Globus pallidus (tissue), 1 donor: ENCODE measurements at regions not wholly inside any gene's neighbourhood (a gene's known extent, or its start where the extent isn't known, plus 50 kb on each side); places are given as distances from the start of the nearest gene placed in this dataset.

Experiments used
- DNase-seq: peaks from one replicate; pipeline ENCODE4 v3.0.0-alpha.2; 2015; ENCODE audit warnings: low spot score

DNA sequence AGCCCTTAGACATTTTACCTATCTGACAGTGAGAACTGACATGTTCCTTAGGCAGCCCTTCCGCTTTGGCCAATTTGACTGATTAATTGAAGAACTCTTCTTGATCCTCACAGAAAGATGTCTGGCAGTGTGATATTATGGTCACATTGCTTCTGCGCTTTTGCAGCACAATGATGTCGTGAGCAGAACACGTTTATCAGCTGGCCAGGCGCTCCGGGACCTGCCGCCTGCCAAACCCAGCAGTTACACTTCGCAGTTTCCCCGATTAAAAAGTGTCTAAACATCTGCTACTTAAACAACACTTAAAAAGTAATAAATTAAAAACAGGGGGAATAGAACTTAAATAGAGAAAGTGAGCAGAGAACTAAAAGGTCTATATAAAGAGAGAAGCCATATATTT, 103.5 kb upstream of the ETS2 start:
- no peak for DNase-seq

DNA sequence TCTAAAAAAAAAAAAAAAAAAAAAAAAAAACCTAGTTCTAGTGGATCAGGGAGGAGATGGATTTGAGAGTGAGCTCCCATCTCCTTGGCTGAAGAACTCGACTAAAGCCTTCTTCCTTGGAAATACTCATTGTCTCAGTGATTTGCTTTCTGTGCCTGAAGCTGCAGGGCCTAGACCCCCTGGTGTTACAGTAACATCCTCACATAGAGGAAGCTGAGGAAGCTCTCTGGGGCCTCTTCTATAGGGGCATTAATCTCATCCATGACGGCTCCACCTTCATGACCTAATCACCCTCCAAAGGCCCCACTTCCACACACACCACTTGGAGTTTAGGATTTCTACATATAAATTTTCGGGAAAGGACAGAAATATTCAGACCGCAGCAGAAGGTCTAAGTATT, 95.9 kb upstream of the ETS2 start:
- no peak for DNase-seq

DNA sequence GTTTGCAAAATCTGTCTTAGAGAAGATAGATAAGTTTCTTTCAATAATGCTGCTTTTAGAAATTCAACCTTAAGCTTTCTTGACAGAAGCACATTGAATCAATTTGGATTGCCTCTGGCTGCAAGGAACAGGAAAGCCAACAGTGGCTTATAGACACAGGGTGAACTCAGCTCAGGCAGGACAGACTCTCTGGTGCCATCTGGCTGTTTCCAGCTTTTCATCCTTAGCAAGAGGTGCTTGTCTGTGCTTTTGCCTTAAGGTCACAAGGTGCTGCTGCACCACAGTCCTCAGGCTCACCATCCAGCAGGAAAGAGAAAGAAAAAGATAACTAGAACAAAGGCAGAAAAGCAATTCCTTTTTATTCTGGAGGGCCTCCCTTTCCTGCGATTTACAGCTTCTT, 93.7 kb upstream of the ETS2 start:
- DNase-seq = no peak

DNA sequence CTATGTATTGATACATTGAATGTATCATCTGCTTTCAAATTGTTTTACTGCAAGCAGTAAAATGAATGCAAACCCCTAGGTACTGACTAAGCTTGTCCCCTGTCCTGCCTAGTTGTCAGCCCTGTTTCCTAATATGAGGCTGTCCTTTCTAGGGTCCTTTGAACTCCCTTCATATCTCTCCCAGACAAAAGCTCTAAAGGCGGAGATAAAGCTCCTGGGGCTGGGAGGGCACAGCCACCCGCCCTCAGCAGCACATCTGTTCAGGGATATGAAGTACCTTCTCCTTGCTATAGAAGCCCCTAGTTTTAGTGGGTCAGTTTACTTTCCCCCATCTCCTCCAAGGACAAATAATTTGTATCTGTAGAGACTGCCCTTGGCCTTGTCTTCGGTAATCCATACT, 93.1 kb upstream of the ETS2 start:
- DNase-seq = no peak

DNA sequence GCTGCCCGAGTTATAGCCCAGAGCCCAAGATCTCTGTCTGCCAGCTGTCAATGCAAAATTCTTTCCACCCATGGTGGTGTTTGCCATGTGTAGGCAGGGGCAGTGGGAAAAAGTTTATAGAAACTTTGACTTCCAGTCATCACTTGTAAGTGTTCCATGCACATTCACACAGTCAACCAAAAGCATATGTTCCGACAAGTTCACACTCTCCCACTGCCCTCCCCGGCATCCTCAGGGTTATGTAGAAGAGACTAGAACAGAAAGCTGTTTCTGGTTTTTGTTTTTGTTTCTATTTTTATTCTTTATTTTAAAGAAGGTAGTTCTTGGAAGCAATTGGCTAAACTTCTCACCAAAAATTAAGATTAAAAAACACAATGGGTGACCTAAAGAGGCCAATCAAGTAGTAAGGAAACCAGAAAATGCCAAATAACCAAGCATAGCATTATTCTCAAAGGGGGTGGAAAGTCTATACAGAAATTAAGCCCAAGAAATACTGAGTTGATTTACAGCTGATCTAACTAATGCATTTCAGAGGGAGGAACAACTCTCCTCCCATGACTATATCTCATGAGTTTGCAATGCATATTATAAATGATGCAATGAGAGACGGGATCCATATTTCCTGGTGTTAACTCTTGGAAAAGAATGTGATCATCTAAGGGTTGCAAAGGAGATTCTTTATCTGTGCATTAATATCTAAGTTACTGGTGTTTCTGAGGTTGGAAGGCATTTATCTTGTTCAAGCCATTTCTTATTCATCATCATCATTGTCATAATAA, 91.5 kb upstream of the ETS2 start:
- no peak for DNase-seq

DNA sequence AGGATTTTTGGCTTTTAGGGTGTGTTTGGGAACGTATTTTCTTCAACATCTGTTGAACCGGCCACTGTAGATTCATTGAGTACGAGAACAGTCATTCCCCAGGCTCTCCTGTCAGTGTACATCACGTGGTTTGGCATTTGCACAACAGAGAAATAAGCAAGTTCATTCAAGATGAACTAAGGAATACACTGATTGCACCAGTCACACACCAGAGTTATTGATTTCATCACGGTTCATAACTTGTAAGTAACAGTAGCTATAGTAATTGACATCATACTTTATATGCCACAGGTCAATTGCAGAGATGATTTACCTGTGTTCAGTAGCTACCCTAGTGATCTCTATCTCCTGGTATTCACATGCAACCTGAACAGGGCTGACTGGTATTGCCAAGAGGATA, 90.7 kb upstream of the ETS2 start:
- no peak for DNase-seq

DNA sequence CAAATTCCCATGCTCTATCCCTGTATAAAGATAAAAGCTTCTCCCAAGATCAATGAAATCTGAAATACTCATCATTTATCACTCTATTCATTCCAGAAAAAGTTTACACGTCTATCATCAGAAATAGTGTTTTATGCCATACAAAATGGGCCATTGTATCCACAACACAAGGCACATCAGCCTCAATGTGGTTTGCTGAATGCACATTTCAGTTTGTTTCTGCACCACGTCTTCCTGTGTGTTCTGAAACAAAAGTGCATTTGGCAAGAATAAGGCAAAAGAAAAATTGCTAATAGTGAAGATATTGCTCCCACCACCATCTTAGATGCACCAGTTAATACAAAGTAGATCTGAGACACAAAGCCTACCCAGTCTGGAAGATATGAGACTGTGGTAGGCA, 89.6 kb upstream of the ETS2 start:
- DNase-seq = no peak

DNA sequence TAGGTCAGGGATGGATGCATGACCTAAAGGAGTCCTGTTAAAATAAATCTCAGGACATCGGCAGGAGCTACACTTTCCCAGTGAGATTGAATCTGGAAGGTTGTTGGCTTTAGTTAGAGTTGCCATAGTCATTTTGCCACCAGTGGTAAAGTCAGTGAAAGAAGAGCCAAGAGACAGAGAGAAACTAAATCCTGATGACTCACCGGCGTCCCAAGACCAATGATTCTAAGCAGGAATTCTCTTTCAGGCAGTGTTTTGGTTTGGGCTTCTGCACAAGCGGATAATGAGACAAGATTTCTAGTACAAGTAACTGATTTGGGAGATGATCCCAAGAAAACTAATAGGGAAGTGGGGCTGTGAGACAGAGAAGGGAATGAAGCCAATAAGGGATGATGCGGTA, 88.8 kb upstream of the ETS2 start:
- DNase-seq = no peak

DNA sequence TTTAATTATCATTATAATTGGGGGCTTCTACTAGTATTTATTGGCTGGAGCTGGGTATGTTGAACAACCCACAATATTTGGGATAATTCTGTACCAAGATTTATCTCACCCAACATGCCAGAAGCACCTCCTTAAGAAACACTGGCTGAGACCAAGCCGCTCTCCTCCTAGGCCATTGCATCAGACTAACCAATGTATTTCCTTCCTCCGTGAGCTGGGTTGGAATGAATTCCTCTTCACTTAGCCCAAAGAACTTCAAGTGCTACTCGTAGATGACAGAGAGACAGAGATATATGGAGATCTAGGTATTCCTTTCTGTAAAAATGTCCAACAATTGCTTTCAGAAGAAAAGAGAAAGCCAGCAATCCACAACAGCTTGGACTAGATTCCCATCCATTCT, 87.2 kb upstream of the ETS2 start:
- no peak for DNase-seq

DNA sequence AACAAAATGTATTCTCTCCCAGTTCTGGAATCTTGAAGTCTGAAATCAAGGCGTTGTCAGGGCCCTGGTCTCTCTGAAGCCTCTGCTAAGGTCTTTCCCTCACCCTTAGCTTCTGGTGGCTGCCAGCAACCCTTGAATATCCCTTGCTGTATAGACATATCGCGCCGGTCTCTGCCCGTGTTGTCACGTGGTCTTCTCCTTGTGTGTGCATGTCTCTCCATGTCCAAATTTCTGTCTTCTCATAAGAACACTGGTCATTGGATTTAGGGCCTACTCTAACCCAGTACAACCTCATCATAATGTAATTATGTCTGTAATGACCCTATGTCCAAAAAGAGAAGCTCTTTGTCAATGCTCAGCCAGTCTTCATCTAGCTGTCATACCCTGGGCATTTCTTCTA, 85.7 kb upstream of the ETS2 start:
- DNase-seq = no peak

DNA sequence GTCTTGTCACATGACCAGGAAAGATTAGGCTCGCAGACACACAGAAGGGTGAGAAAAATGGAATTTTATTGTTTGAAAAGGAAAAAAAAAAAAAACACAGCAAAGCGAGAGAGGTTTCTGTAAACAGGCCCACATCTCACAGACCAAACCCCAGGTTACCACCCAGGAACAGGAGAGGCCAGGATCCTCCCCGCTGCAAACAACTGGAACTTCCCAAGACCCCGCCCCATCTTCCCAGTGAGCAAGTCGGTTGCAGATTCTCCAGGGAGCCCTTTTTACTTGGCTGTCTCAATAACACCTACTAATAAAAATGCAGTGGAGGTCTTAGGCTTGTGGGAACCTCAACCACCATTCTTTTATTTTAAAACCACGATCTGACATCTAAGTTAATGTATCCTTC, 84.7 kb upstream of the ETS2 start:
- DNase-seq = no peak

DNA sequence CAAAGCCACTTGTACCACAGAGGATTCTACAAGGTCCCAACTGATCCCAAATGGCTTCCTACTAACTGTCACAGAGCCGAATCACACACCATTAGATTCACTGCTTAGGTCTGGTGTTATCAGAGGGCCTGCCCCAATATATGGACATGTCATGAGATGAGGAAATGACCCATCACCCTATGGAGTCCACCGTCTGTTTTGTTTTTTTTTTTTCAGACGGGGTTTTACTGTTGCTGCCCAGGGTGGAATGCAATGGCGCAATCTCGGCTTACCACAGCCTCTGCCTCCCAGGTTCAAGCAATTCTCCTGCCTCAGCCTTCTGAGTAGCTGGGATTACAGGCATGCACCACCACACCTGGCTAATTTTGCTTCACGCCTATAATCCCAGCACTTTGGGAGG, 83.8 kb upstream of the ETS2 start:
- DNase-seq = no peak

DNA sequence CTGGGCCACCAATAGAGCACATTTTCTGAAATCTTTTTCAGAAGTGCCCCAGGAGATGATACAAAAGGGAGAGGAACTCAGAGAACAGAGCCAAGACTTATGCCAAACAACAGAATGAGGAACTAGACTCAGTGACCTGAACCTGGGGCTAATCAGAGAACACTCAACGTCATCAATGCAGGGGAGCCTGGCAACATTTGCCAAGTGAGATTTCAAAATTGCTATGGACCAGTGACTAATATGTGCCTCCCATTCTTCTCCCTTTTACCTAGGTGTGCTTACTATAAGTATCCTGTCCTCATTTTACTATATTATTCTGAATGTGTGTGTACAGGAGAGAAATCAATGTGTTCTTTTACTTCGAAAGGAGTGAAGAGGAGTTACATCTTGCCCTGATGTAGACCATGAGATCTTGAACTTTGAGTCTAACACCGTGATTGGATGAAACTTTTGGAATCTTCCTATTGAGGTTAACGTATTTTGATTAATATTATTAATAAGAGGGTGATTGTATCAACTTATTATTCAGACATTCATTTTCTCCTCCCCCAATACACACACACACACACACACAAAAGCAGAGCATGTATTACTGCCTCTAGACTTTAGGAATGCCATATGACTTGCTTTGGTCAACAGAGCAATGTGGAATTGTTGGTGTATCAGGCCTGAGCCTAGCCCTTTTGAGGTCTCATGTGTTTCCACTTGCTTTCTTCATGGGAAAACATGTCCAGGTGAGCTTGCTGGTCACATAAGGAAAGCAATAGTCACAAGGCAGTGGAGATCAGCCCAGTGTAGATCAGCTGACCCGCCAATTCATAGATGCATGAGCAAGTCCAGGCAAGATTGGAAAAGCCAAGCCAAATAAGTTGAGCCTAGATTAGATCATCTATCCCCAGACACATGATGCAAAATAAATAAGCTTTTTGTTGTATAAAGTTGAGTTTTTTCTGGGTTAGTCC, 80.3 kb upstream of the ETS2 start:
- DNase-seq = no peak

DNA sequence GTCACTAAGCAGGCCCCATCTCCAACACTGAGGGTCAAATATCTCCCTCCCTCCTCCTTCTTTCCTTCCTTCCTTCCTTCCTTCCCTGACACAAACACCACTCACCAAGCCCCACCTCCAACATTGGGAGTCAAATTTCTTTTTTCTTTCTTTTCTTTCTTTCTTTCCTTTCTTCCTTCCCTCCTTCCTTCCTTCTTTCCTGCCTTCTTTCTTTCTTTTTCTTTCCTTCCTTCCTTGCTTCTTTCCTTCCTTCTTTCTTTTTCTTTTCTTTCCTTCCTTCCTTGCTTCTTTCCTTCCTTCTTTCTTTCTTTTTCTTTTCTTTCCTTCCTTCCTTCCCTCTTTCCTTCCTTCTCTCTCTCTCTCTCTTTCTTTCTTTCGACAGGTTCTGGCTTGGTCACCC, 79.2 kb upstream of the ETS2 start:
- no peak for DNase-seq

DNA sequence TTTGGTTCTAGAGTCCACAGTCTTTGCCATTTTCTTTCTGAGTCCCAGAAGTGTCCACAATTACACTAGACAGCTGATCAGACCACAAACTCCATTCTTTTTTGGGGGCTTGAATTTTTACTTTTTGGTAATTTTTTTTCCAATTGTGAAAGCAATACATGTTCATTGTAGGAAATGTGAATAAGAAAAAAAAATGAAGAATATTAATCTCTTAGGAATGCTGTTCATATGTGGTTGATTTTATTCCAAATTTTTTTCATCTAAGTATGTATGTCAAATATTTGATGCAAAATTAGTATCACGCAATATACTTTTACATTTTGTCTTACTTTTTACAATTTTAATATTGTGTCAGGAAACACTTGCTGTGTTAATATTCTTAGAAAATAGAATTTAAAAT, 76.4 kb upstream of the ETS2 start:
- no peak for DNase-seq

DNA sequence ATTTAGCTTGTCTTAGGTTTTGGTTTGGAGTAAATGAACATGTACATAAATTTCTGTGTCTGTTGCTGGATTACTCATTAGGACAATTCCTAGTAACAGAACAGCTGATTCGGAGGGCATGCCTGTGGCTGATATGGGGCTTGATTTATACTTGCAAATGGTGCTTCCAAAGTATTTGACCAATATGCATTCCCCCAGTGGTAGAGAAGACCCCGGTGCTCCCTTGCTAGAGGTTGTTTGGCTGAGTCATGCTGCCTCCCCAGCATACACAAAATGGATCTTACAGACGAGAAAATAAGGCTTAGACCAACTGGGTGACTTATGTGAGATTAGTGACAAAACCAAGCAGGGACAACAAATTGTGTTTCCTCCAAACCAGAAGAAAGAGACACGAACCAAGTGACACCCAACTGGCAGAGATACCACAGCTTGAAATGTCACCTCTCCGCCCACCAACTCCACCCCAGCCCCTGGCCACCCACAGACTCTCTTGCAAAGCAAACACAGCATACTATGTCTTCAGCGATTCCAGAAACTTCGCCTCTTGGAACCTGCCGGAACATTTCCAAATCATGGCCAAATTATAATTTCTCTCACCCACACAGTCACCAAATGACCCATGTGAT, 75.9 kb upstream of the ETS2 start:
- DNase-seq = no peak

DNA sequence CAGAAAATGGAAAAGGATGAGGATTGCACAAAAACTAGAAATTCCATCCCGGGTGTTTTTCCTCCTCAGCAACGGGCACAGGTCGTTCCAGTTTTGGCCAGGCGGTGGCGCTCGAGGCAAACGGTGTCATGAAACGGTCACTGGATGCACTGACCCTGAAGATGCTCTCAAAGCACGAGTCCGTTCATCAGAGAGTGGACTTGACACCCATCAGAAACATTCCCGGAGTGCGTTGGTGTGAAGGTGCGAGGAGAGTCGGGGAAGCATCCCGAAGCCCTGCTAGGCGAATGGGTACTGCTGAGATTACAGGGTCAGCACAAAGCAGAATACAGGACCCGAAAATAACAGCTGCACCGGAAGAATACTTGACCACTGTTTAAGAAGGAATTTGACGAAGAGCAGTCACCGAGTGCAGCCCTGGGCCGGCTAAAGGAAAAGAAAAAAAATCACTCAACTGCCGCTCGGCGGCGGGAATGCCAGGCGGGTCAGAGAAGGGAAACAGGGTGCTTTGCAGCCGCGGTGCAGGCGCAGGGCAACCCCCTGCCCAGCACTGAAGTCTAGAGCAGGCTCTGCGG, 71.7 kb upstream of the ETS2 start:
- DNase-seq = peak; percentile 70

DNA sequence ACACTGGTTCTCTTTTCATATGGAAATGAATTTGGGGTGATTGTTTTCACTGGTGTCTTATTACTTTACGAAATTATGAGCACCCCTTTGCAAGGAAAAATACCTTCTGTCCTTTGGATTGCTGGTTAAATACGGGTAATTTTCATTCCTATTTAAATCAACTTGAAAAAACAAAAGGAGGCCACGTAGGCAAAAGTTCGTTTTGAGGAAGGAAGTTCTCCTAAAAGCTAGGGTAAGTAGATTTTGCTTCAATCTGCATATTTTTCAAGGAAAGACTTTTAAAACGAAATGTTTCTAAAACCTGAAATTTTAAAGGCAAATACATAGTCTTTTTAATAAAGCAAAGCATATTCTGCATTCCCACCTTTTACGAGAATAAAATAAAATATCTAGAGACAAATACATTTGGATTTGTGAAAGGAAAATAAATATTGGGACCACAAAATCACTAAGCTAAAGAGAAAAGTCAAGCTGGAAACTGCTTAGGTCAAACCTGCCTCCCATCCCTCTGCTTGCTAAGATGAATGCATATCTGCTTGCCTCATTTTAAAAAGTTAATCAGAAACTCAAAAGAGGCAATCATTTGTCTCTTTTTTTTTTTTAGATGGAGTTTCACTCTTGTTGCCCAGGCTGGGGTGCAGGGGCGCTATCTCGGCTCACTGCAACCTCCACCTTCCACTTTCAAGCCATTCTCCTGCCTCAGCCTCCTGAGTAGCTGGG, 70.9 kb upstream of the ETS2 start:
- no peak for DNase-seq

DNA sequence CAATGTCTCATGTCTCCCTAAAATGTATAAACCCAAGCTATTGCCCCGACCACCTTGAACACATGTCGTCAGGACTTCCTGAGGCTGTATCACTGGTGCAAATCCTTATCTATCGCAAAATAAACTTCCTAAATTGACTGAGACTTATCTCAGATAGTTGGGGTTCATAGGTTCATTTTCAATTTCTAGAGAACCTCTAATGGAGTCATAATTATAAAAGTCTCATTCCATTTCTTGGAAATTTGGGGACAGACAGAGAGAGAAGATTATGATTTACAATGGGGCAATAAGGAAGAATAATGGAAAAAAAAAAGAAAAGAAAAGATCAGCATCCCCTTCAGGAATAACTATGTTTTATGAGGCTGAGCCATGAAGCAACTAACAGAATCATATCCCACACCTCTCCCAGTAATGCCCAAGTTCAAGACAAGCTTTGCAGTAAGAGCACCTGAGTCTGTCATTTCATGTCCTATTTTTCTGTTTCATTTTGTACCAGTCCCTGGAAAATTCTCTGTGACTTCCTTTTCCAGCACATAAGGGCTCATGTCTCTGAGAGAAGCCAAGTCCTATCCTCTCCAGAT, 70.0 kb upstream of the ETS2 start:
- DNase-seq = no peak

DNA sequence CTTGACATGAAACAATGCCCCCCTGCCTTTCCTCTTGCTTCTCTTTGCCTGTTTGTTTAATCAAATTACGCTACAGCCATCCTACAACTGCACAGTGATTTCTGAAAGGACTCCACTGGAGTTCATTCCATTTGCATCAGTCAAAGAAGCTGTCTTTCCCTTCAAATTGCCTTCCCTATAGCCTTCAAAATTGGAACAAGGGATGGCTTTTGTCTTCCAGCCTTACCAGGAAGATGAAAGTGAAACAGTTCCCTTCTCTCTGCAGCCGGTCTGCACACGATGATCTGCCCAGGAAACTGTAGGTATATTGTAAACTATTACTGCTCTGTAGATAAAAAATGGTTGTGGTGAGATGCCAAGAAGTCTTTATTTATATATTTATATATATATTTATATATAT, 65.6 kb upstream of the ETS2 start:
- DNase-seq = no peak

DNA sequence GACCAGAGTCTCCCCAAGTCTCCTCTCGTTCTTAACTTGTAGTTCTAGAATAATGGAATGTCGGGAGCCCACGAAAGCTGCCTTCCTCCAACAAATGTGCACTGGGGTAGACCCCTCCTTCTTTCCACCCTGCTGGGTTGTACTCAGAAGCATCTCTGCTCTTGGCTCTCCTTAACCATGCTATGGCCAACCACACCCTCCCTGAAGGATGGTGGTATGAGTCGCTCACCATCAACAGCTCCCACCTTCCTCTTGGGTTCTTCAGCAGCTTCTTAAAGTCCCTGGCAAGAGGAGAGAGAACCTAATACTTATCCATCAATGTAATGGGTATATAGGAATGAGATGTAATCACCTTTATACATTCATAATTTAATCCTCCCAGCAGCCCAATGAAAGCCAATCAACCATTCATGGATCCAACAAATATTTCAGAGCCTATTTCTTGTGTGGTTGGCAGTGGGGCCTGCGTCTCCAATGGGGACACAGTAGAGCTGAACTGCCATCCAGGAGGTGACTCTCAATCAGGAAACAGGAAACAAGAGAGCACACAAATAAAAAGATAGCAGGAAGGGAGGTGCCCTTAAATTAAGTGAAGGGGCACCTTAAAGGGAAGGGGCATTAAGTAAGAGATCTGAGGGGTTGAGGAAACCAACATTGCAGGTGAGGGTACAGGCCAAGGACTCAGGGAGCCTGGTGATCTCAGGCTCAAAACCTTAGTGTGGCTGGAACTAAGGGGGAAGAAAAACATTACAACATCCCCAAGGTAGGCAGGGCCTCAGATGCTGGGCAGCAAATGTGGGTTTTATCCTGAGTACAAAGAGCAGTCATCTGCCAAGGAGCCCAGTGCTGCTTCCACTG, 64.4 kb upstream of the ETS2 start:
- no peak for DNase-seq
